ENCODE measurements at regions not wholly inside any gene's neighbourhood (a gene's known extent, or its start where the extent isn't known, plus 50 kb on each side); places are given as distances from the start of the nearest gene placed in this dataset.

DNA sequence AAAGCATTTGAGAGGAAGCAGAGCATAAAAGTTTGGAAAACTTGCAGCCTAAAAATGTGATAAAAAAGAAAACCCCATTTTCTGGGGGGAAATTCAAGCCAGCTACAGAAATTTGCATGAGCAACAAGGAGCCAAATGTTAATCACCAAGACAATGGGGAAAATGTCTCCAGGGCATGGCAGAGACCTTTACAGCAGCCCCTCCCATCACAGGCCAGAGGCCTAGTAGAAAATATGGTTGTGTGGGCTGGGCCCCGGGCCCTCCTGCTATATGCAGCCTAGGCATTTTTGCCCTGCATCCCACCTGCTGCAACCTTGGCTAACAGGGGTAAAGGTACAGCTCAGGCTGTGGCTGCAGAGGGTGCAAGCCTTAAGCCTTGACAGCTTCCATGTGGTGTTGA is 299.6 kb upstream of the NCAM2 start:
- TF ChIP-seq, protein P1, sequence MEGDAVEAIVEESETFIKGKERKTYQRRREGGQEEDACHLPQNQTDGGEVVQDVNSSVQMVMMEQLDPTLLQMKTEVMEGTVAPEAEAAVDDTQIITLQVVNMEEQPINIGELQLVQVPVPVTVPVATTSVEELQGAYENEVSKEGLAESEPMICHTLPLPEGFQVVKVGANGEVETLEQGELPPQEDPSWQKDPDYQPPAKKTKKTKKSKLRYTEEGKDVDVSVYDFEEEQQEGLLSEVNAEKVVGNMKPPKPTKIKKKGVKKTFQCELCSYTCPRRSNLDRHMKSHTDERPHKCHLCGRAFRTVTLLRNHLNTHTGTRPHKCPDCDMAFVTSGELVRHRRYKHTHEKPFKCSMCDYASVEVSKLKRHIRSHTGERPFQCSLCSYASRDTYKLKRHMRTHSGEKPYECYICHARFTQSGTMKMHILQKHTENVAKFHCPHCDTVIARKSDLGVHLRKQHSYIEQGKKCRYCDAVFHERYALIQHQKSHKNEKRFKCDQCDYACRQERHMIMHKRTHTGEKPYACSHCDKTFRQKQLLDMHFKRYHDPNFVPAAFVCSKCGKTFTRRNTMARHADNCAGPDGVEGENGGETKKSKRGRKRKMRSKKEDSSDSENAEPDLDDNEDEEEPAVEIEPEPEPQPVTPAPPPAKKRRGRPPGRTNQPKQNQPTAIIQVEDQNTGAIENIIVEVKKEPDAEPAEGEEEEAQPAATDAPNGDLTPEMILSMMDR (IDR thresholded peaks at IDR 0.05; ENCODE audit: insufficient read depth, low read length, poor library complexity, severe bottlenecking): no peak
- Histone ChIP-seq H3K36me3 (ENCODE audit: control insufficient read depth, insufficient read depth, low read length) (no peaks in the 10 kb centered on the region), H3K27me3 (replicated peaks; ENCODE audit: control insufficient read depth, insufficient read depth, low read length) (no peaks in the 10 kb centered on the region)

DNA sequence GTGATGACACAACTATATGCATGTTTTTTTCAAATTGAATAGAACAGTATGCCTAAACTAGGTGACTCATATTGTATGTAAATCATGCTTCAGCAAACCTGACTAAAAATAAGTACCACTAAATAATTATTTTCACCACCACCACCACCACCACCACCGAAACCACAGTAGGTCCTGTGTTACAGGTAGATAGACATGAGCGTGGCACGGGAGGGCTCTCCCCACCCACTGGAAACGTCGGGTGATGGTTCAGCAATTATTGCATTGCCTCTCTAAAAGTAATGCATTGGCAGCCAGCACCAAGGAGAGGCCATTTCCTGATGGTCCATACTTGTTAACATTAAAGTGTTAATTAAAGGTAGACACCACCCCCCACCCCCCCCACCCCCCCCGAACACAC is 297.0 kb upstream of the NCAM2 start:
- no peak overlapping the region for H3K4me3 ChIP-seq (replicated peaks; ENCODE audit: low read depth, low read length)
- H3K36me3 ChIP-seq (ENCODE audit: control insufficient read depth, insufficient read depth, low read length): no peaks in the 10 kb centered on the region
- H3K27me3 ChIP-seq (replicated peaks; ENCODE audit: control insufficient read depth, insufficient read depth, low read length): no peaks in the 10 kb centered on the region
- DNase-seq (ENCODE audit: extremely low read depth, insufficient read length): no peak
- TF ChIP-seq, protein P1 (IDR thresholded peaks at IDR 0.05; ENCODE audit: insufficient read depth, low read length, poor library complexity, severe bottlenecking): no peak

More for the DNA sequence above, 299.6 kb upstream of the NCAM2 start:
- DNase-seq (ENCODE audit: extremely low read depth, insufficient read length): no peak
- no peak overlapping the region for H3K4me3 ChIP-seq (replicated peaks; ENCODE audit: low read depth, low read length)

- Histone ChIP-seq H3K4me3 (replicated peaks; ENCODE audit: low read depth, low read length) (no peak overlapping the region), H3K27me3 (replicated peaks; ENCODE audit: control insufficient read depth, insufficient read depth, low read length) (no peaks in the 10 kb centered on the region), H3K36me3 (ENCODE audit: control insufficient read depth, insufficient read depth, low read length) (no peaks in the 10 kb centered on the region)
- TF ChIP-seq, protein P1 (IDR thresholded peaks at IDR 0.05; ENCODE audit: insufficient read depth, low read length, poor library complexity, severe bottlenecking): no peak
- DNase-seq (ENCODE audit: extremely low read depth, insufficient read length): no peak
Observed at GRCh38 chr21:20703112-20703767, 295.0 kb upstream of the NCAM2 start.

- Histone ChIP-seq H3K4me3 (replicated peaks; ENCODE audit: low read depth, low read length) (no peak overlapping the region), H3K27me3 (replicated peaks; ENCODE audit: control insufficient read depth, insufficient read depth, low read length) (no peaks in the 10 kb centered on the region), H3K36me3 (ENCODE audit: control insufficient read depth, insufficient read depth, low read length) (no peaks in the 10 kb centered on the region)
- no peak for DNase-seq (ENCODE audit: extremely low read depth, insufficient read length)
- TF ChIP-seq, protein P1 (IDR thresholded peaks at IDR 0.05; ENCODE audit: insufficient read depth, low read length, poor library complexity, severe bottlenecking): no peak
Observed at GRCh38 chr21:20720623-20721022, 277.6 kb upstream of the NCAM2 start.

DNA sequence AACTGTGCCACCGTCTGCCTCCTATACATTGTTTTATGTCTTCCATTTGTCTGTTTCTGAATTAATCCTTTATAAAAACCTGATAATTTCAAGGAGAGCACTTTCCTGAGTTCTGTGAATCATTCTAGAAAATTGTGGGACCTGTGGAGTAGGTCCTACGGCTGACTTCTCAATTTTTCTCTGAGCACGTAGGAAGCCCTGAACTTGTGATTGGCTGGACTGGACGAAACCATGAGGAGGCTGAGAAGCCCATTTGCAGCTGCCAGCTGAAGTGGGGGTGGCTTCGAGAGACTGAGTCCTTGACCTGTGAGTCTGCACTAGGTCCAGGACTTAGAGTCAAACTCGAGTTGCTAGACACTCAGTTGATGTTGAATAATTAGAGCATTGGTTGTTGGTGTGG is 277.1 kb upstream of the NCAM2 start:
- DNase-seq (ENCODE audit: extremely low read depth, insufficient read length): no peak
- Histone ChIP-seq H3K4me3 (replicated peaks; ENCODE audit: low read depth, low read length) (no peak overlapping the region), H3K27me3 (replicated peaks; ENCODE audit: control insufficient read depth, insufficient read depth, low read length) (no peaks in the 10 kb centered on the region), H3K36me3 (ENCODE audit: control insufficient read depth, insufficient read depth, low read length) (no peaks in the 10 kb centered on the region)
- TF ChIP-seq, protein P1 (IDR thresholded peaks at IDR 0.05; ENCODE audit: insufficient read depth, low read length, poor library complexity, severe bottlenecking): no peak

DNA sequence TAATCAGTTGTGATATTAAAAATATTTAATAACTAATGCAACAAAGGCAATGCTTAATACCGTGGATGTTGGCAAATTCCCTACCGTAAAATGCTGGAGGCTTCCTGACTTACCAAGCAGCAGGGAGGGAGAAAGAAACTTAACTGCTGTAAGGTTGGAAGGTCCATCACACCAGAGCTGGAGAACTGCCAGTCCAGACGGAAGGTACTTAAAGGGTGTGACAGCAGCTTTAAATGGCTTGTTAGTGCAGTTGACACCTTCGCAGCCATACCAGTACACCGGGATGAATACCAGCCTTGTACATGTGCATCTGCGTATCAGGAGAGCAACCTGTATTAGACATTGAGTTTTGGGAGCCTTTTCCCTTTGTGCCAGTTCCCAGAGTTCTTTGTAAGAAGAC is 269.5 kb upstream of the NCAM2 start:
- TF ChIP-seq, protein P1 (IDR thresholded peaks at IDR 0.05; ENCODE audit: insufficient read depth, low read length, poor library complexity, severe bottlenecking): no peak
- no peak for DNase-seq (ENCODE audit: extremely low read depth, insufficient read length)
- no peaks in the 10 kb centered on the region for H3K36me3 ChIP-seq (ENCODE audit: control insufficient read depth, insufficient read depth, low read length)
- no peak overlapping the region for H3K4me3 ChIP-seq (replicated peaks; ENCODE audit: low read depth, low read length)
- H3K27me3 ChIP-seq (replicated peaks; ENCODE audit: control insufficient read depth, insufficient read depth, low read length): no peaks in the 10 kb centered on the region

Data from GM06990 (cell line).